ENCODE measurements at regions not wholly inside any gene's neighbourhood (a gene's known extent, or its start where the extent isn't known, plus 50 kb on each side); places are given as distances from the start of the nearest gene placed in this dataset.

GRCh38 chr20:40329321-40329720, 359.7 kb downstream of the MAFB start:
- TF ChIP-seq CTCF (IDR thresholded peaks at IDR 0.05; ENCODE audit: low read length) (no peak), EZH2 (IDR thresholded peaks at IDR 0.05; ENCODE audit: borderline replicate concordance, low read length) (no peak)
